GM12891 (cell line): ENCODE measurements at regions not wholly inside any gene's neighbourhood (a gene's known extent, or its start where the extent isn't known, plus 50 kb on each side); places are given as distances from the start of the nearest gene placed in this dataset.

ENCODE experiments used
- DNase-seq: peaks from one replicate; pipeline ENCODE4 v3.0.0; 2011; ENCODE audit warnings: low spot score; ENCODE audit not compliant: insufficient read length
- FAIRE-seq: peaks from 2 replicates; lab custom pipeline; 2011; peaks lifted over from hg19 to GRCh38; lab: Jason Lieb, UNC
- PAX5 ChIP-seq: IDR thresholded peaks from 2 replicates; pipeline ENCODE4 v1.6.1; 2011; ENCODE audit warnings: low read length, moderate library complexity, mild to moderate bottlenecking; ENCODE audit not compliant: insufficient read depth, severe bottlenecking
- POLR2A ChIP-seq: IDR thresholded peaks from 2 replicates; pipeline ENCODE4 v1.6.1; 2011; ENCODE audit warnings: low read depth, low read length, control low read depth
- POLR2AphosphoS5 ChIP-seq: IDR thresholded peaks from 2 replicates; pipeline ENCODE4 v1.6.1; 2011; ENCODE audit warnings: low read depth, low read length, control low read depth
- POU2F2 ChIP-seq: IDR thresholded peaks from 2 replicates; pipeline ENCODE4 v1.6.1; 2011; ENCODE audit warnings: low read depth, mild to moderate bottlenecking, control low read depth, low read length, moderate library complexity
- SPI1 ChIP-seq: IDR thresholded peaks from 2 replicates; pipeline ENCODE4 v1.6.1; 2011; ENCODE audit warnings: low read depth, low read length, control low read depth
- TAF1 ChIP-seq: IDR thresholded peaks from 2 replicates; pipeline ENCODE4 v1.6.1; 2011; ENCODE audit warnings: low read depth, low read length, control low read depth

DNA sequence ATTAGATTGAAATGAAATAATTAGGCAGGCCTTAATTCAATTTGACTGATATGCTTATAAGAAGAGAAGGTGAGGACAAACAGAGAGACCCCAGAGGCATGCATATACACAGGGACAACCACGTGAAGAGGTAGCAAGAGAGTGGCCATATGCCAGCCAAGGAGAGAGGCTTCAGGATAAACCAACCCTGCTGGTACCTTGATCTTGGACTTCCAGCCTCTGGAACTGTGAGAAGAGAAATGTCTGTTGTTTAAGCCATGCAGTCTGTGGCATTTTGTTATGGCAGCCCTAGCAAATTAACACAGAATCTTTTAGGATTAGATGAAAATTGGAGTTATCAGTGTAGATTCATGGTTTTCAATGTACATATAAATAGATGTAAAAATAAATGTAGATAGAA, 120.1 kb downstream of the KCTD15 start:
- DNase-seq (no peak), FAIRE-seq (no peak)
- no peak for TF ChIP-seq POU2F2
- TF ChIP-seq TAF1 = no peak
- TF ChIP-seq SPI1 = no peak

GRCh38 chr19:33919291-33919690, 122.6 kb downstream of the KCTD15 start:
- no peak for TF ChIP-seq PAX5
- TF ChIP-seq POU2F2 = no peak
- no peak for TF ChIP-seq POLR2AphosphoS5
- no peak for TF ChIP-seq TAF1
- no peak for TF ChIP-seq POLR2A
- no peak for TF ChIP-seq SPI1
- DNase-seq (no peak), FAIRE-seq (no peak)

GRCh38 chr19:33921165-33921564, 124.5 kb downstream of the KCTD15 start:
- TF ChIP-seq TAF1 (no peak), PAX5 (no peak), POU2F2 (no peak), SPI1 (no peak)
- FAIRE-seq = no peak
- DNase-seq = no peak

GRCh38 chr19:33926306-33926705, 129.6 kb downstream of the KCTD15 start:
- no peak for DNase-seq
- FAIRE-seq = no peak
- TF ChIP-seq TAF1 = no peak
- no peak for TF ChIP-seq POU2F2
- TF ChIP-seq POLR2A = no peak
- no peak for TF ChIP-seq PAX5
- no peak for TF ChIP-seq POLR2AphosphoS5
- TF ChIP-seq SPI1 = no peak

GRCh38 chr19:33927789-33928457, 131.3 kb downstream of the KCTD15 start:
- TF ChIP-seq TAF1 (no peak), SPI1 (no peak), POU2F2 (no peak), POLR2AphosphoS5 (no peak), POLR2A (no peak), PAX5 (no peak)
- DNase-seq = no peak
- FAIRE-seq = no peak

DNA sequence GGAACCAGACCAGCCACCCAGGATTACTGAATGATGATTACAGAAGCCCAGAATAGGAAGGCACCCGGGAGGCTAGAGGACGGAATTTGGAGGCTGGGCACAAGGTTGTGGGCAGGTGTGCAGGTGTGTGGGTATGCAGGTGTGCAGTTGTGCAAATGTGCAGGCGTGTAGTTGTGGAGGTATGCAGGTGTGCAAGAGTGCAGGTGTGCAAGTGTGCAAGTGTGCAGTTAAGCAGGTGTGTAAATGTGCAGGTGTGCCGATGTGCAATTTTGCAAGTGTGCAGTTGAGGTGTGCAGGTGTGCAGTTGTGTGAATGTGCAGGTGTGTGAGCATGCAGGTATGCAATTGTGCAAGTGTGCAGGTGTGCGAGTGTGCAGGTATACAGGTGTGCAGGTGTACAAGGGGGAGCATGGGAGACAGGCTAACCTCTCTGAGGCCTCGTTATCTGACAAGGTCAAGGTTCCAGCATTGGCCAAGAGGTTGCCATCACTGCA, 131.8 kb downstream of the KCTD15 start:
- DNase-seq (no peak), FAIRE-seq (no peak)
- TF ChIP-seq POLR2AphosphoS5 (no peak), POLR2A (no peak), PAX5 (no peak), SPI1 (no peak), POU2F2 (no peak), TAF1 (no peak)

DNA sequence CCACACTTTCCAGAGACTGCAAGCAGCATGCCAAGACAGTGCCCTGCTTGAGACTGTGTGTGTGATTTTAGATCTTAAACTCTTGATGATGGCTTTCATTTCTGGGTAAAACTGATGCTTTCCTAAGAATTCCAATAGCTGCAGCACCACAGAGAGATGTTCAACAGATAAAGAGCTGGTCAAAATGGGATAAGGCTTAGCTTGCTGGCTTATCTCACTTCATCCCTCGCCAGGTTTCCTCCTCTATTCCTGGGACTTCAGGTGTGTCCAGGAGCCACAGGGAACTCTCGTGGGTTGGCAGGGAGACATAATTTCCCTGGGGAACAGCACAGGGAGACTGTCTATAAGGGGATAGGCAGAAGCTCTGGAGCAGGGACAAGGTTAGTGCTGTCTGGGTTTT, 137.3 kb downstream of the KCTD15 start:
- FAIRE-seq (no peak), DNase-seq (no peak)
- TF ChIP-seq TAF1 (no peak), POU2F2 (no peak), POLR2AphosphoS5 (no peak), PAX5 (no peak), SPI1 (no peak), POLR2A (no peak)

DNA sequence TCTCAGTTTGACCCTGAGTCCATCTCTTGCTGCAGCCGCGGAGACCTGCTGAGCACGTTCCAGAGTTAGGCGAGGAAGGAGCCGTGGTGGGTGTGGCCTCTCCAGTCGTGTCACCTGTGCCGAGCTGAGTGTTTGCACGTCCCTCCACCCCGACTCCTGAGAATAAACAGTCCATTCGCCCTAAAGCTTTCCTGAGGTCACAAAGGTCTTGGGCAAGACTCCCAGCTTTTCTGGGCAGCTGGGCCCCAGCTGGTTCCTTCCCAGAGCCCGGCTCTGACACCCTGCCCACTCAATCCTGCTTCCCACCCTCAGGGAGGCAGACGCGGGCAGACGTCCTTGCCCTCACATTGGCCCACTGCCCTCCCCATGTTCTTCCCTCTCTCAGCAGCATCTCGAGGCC, 142.2 kb downstream of the KCTD15 start:
- DNase-seq (no peak), FAIRE-seq (no peak)
- TF ChIP-seq SPI1 = no peak
- TF ChIP-seq TAF1 = no peak
- no peak for TF ChIP-seq POLR2AphosphoS5
- TF ChIP-seq POU2F2 = no peak
- no peak for TF ChIP-seq PAX5
- TF ChIP-seq POLR2A = no peak

- DNase-seq = no peak
- no peak for TF ChIP-seq PAX5
- no peak for TF ChIP-seq POLR2AphosphoS5
- no peak for TF ChIP-seq POLR2A
- no peak for TF ChIP-seq TAF1
- TF ChIP-seq SPI1 = no peak
- TF ChIP-seq POU2F2 = no peak
- no peak for FAIRE-seq
Measured at GRCh38 chr19:33941133-33941532, 144.5 kb downstream of the KCTD15 start.

- no peak for TF ChIP-seq POLR2A
- no peak for TF ChIP-seq POLR2AphosphoS5
- FAIRE-seq = no peak
Measured at GRCh38 chr19:33946535-33947264, 150.0 kb downstream of the KCTD15 start.

More at GRCh38 chr19:33946535-33947264, 150.0 kb downstream of the KCTD15 start:
- DNase-seq = no peak
